GM19438 (cell line): ENCODE measurements at regions not wholly inside any gene's neighbourhood (a gene's known extent, or its start where the extent isn't known, plus 50 kb on each side); places are given as distances from the start of the nearest gene placed in this dataset.

Experiments
- ATAC-seq: cut with Tn5 transposase; IDR thresholded peaks from one replicate; pipeline ENCODE4 v1.9.1; 2021; ENCODE audit warnings: low read depth; ENCODE audit not compliant: unreplicated experiment

DNA sequence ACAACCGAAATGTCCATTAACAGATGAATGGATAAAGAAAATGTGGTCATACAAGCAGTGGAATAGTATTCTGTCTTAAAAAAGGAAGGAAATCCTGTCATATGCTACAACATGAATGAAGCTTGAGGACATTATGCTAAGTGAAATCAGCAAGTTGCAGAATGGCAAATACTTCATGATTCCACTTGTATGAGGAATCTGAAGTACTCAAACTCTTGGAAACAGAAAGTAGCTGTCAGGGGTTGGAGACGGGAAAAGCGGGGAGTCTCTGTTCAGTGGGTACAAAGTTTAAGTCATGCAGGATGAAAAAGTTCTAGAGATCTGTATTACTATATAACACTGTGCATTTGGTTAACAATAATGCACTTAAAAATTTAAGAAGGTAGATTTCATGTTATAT, 209.0 kb upstream of the SIX2 start:
- no peak for ATAC-seq

GRCh38 chr2:45216118-45216517, 206.9 kb upstream of the SIX2 start:
- no peak for ATAC-seq

- ATAC-seq = no peak
These were observed 205.3 kb upstream of the SIX2 start for GRCh38 chr2:45214550-45214949.

DNA sequence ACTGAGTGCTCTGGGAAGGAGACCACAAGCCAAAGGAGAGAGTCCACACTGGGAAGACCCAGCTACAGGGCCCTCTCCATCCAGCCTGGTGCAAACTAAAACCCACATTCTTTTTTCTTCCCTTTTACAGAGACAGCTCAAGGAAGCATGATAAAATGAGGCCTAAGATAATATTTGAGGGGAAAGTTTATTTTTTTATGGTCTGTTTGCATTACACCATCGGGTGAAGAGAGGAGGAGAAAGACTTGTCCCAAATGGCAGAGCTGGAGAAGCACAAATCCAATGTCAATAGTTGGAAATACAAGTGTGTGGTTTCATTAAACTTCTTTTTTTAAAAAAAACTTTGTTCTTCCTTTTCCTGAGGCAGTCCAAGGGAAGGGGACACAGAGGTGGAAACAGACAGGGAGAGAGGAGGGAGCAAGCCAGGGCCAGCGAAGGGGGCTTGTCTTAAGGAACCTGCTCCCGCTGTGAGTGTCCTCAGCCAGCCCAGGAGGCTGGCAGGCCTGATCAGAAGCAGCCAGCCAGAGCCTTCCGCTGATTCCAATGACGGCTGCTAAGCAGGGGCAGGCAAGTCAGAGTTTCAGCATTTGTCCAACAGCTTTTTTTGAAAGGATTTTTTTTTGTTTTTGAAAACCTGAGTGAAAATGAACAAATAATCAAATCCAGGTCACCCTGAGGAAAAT, 203.8 kb upstream of the SIX2 start:
- no peak for ATAC-seq

DNA sequence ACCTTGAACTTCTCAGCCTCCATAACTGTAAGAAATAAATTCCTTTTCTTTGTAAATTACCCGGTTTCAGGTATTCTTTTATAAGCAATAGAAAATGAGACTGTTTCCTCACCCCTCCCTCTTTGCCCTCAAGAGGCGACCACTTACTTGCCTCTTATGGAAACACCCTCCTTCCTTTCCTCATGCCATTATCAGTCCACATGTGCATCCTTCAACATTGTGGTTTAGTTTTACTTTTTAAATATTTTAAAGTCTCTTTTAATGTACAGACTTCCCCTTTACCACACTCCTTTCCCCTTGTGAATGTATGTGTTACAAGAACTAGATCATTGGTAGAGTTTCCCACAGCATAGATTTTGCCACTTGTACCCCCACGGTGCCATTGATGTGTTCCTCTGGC, 202.4 kb upstream of the SIX2 start:
- no peak for ATAC-seq

- no peak for ATAC-seq
These were observed 201.4 kb upstream of the SIX2 start for GRCh38 chr2:45210462-45211195.

DNA sequence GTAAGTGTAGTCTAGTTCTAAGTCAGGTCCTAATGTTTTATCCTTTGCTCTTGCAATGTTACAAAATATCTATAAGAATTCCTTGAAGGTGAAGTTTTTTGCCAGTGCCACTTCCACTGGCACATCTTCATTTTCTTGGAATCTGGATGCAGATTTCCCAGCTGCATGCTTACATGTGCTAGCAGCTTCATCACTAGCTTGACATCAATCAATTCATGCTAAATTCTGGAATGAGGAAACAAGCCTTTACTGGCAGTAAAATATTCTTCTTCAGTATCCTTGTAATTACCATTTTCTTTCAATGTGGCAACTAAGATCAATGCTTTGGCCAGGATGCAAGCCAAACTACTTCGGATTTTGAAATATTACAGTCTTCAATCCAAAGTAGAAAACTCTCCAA, 200.6 kb upstream of the SIX2 start:
- ATAC-seq = no peak

DNA sequence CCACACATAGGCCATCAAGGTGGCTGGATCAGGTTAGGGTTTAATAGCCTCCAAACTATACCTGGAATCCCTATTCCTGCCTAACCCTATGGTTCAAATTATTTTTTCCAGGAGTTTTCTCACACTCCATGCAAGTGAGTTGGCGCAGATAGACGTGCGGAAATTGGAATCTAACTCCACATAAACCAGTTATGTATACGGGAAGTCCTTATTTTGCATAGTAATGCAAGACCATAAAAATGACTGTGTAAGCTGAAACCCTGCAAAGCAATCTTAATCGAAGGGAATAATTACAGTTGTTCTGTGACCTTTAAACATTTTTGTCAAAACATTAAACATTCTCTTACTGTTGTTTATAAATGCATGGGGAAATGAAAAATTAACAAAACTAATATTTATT, 200.1 kb upstream of the SIX2 start:
- ATAC-seq = no peak

- ATAC-seq = no peak
These were observed 197.8 kb upstream of the SIX2 start for GRCh38 chr2:45207101-45207500.

GRCh38 chr2:45205985-45206384, 196.7 kb upstream of the SIX2 start:
- no peak for ATAC-seq

DNA sequence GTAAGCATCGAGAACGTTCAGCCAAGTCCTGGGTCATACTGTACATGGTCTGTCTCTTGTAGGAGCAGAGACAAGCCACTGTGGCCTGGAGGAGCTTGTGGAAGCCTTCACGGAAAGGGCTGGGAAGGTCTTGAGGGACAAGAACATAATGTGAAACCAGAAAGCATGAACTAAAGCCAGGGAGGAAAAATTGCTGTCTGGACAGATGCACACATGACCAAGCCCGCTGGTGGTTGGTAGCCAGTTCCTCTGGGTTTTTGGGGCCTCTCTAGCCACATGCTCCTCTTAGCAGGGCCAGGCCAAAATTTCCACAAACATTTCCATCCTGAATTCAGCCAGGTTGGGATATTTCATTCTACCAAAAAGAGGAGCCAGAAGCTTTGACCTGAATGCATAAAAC, 196.2 kb upstream of the SIX2 start:
- ATAC-seq = no peak

- ATAC-seq = no peak
These were observed 194.1 kb upstream of the SIX2 start for GRCh38 chr2:45203400-45203799.

DNA sequence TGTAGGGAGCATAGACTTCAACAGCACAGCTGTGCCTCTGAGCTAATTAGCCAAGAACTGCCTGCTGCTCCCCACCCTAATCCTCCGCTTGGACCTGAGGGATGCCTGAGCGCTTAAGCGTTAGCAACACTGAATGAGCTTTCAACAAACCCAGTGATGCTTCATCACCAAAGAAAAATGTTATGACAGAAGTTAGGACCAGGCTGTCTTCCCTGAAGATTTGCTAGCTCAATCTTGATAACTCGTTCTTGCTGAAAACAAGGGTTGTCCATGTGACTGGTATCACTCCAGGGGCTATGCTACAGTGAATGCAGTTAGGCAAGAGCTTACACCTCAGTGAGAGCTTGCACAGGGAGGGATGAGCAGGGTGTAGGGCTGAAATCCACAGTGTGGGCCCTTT, 190.7 kb upstream of the SIX2 start:
- no peak for ATAC-seq

DNA sequence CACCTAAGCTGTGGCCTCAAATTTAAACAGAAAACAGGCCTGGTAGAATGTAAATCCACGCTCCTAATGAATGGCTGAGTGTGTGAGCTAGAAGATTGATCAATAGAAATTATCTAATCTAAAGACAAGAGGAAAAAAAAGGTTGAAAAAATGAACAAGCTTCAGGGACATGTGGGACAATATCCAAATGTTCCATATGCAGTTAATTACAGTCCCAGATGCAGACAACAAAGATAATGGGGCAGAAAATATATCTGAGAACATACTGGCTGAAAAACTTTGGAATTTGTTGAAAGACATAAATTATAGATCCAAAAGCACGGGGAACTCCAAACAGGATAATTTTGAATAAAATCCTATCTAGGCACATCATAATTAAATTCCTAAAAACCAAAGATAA, 186.7 kb upstream of the SIX2 start:
- ATAC-seq = no peak

GRCh38 chr2:45194596-45194995, 185.3 kb upstream of the SIX2 start:
- no peak for ATAC-seq

GRCh38 chr2:45193581-45193980, 184.3 kb upstream of the SIX2 start:
- ATAC-seq = no peak

- ATAC-seq = no peak
These were observed 183.7 kb upstream of the SIX2 start for GRCh38 chr2:45192991-45193390.

GRCh38 chr2:45192481-45192880, 183.2 kb upstream of the SIX2 start:
- ATAC-seq = no peak

DNA sequence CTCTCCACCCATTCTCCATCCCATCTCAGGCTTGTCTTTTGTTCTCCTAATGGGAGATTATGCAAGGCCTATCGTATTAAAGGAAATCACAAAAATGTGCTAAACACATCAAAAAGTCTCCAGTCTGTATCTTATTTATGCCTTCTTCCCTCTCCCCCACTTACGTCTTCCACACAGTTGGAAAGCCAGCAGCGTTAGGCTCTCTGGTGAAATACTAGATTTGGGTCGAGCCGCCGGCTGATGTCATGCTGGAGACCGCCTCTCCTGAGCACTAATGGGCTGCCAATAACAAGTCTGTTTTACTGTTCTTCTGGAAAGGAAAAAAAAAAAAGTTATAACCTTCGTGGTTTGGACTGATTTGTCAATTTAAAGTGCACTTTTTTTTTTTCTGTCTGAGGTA, 182.7 kb upstream of the SIX2 start:
- no peak for ATAC-seq

DNA sequence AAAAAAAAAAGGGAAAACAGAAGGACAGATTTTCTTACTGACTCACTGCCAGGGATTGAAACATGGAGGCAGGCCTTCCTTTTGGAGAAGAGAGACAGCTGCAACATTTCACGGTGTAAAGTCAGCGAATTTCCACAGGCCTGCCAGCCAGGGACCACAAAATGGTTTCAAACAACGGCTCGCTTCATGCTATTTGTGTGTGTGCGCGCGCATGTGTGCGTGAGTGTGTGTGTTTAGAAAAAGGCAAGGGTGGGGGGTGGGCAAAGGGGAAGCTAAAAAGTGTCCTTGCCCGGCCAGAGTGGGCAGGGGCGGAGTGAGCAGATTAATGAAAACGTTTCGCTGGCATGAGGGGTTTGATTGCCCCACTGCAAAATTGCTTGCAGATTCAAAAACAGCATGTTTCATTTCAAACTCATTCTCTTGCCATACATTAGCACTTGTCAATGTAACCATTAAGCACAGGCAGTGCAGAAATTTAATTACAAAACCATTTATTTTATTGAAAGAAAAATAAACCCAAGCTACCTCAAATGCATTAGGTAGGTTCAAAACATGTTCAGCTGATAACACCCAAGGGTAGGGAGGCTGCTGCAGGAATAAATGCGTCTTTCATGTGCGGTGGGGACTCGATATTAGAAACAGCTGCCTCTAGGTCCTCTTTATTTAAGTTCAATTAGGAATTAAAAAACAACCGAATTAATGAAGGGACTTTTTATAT, 182.1 kb upstream of the SIX2 start:
- ATAC-seq = no peak

GRCh38 chr2:45190481-45190942, 181.3 kb upstream of the SIX2 start:
- no peak for ATAC-seq

- ATAC-seq = no peak
These were observed 175.4 kb upstream of the SIX2 start for GRCh38 chr2:45184606-45185005.
